HG03575 (cell line): ENCODE measurements at regions not wholly inside any gene's neighbourhood (a gene's known extent, or its start where the extent isn't known, plus 50 kb on each side); places are given as distances from the start of the nearest gene placed in this dataset.

Experiments used
- ATAC-seq: cut with Tn5 transposase; IDR thresholded peaks from one replicate; pipeline ENCODE4 v1.9.1; 2021; ENCODE audit not compliant: unreplicated experiment, insufficient number of reproducible peaks, low FRiP score; ENCODE audit errors: extremely low read depth

- no peak for ATAC-seq
These were observed 149.6 kb downstream of the BUB3 start for GRCh38 chr10:123303581-123304337.

GRCh38 chr10:123305671-123306070 is 151.5 kb downstream of the BUB3 start:
- no peak for ATAC-seq

- no peak for ATAC-seq
These were observed 152.1 kb downstream of the BUB3 start for GRCh38 chr10:123306290-123306689.

GRCh38 chr10:123309731-123310130 is 155.5 kb downstream of the BUB3 start:
- no peak for ATAC-seq

- ATAC-seq: no peak
These were observed 162.6 kb downstream of the BUB3 start for GRCh38 chr10:123316776-123317175.

- ATAC-seq: no peak
These were observed 164.3 kb downstream of the BUB3 start for GRCh38 chr10:123318516-123318915.

GRCh38 chr10:123320091-123320490 is 165.9 kb downstream of the BUB3 start:
- no peak for ATAC-seq

GRCh38 chr10:123323884-123324283 is 169.7 kb downstream of the BUB3 start:
- no peak for ATAC-seq

GRCh38 chr10:123325663-123326190 is 171.5 kb downstream of the BUB3 start:
- no peak for ATAC-seq

GRCh38 chr10:123326674-123327073 is 172.5 kb downstream of the BUB3 start:
- ATAC-seq: no peak

GRCh38 chr10:123327450-123327849 is 173.2 kb downstream of the BUB3 start:
- peak; percentile 60 for ATAC-seq

- ATAC-seq: no peak
These were observed 173.7 kb downstream of the BUB3 start for GRCh38 chr10:123327896-123328295.

GRCh38 chr10:123331438-123331837 is 177.2 kb downstream of the BUB3 start:
- no peak for ATAC-seq

- ATAC-seq: no peak
These were observed 192.4 kb downstream of the BUB3 start for GRCh38 chr10:123346581-123346980.

GRCh38 chr10:123348691-123349572 is 194.7 kb downstream of the BUB3 start:
- ATAC-seq: no peak

GRCh38 chr10:123351715-123352114 is 197.5 kb downstream of the BUB3 start:
- ATAC-seq: no peak

- ATAC-seq: no peak
These were observed 200.3 kb downstream of the BUB3 start for GRCh38 chr10:123354521-123354920.

GRCh38 chr10:123355748-123356481 is 201.7 kb downstream of the BUB3 start:
- no peak for ATAC-seq

- ATAC-seq: no peak
These were observed 202.6 kb downstream of the BUB3 start for GRCh38 chr10:123356799-123357198.
